Forelimb muscle (tissue), 1 donor: ENCODE measurements at regions not wholly inside any gene's neighbourhood (a gene's known extent, or its start where the extent isn't known, plus 50 kb on each side); places are given as distances from the start of the nearest gene placed in this dataset.
"Not testable (repeated sequence)": the region's sequence is repeated elsewhere in the genome, so short reads cannot be mapped to it uniquely, and the experiment has no call there.

Experiments
- DNase-seq: peaks from one replicate; pipeline ENCODE4 v3.0.0-alpha.2; 2013; ENCODE audit warnings: low read depth

- no peak for DNase-seq
Observed at GRCh38 chr3:145696011-145696410, 465.0 kb downstream of the PLOD2 start.

DNA sequence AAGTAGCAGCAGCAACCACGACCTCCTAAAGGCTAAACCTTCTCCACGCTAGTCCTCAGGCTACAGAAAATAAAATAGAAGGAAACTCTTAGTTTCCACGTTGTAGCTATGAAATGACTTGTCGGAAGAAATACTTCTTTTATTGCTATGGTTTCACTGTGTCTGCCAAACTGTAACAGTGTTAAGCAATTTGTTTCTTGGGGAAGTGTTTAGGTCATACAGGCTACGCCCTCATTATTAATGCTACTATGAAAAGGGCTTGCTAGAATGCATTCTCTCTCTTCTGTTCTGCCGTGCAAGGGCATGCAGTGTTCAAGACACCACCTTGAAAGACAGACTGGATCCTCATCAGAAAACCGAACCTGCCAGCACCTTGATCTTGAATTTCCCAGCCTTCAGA lies 462.7 kb downstream of the PLOD2 start:
- DNase-seq, result no peak

- no peak for DNase-seq
Observed at GRCh38 chr3:145698749-145699148, 462.2 kb downstream of the PLOD2 start.

DNA sequence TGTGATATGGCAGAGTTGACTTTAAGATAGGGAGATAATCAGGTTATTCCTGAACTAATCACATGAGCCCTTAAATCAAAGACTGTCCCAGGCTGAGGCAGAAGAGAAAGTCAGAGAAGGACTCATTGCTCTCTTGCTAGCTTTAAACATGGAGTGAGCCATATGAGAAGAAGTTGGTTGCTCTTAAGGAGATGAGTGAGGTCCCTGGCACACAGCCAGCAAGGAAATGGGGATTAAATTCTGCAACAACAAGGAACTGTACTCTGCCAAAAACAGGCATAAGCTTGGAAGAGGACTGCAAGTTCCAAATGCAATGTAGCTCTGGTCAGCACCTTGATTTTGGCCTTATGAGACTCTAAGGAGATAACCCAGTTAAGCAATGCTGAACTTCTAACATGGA lies 457.0 kb downstream of the PLOD2 start:
- DNase-seq, result no peak

GRCh38 chr3:145709779-145710178 lies 451.2 kb downstream of the PLOD2 start:
- not testable (repeated sequence) for DNase-seq

DNA sequence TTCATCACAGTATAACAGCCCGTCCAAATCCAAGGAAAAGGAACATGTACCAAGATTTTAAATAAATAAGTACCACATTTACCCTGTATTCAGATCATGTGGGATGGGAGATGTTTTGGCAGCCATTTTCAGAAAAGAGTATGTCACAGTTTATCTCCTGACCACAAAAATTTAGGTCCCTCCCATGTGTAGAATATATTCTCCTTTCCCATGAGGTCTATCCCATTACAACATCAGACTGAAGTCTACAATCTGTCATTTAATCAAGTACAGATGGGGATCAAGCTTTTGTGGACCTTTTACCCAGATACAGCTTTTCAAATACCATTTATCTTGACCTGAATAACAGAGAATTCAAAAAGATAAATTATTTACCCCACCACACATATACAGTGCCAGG lies 444.5 kb downstream of the PLOD2 start:
- DNase-seq, result no peak

DNA sequence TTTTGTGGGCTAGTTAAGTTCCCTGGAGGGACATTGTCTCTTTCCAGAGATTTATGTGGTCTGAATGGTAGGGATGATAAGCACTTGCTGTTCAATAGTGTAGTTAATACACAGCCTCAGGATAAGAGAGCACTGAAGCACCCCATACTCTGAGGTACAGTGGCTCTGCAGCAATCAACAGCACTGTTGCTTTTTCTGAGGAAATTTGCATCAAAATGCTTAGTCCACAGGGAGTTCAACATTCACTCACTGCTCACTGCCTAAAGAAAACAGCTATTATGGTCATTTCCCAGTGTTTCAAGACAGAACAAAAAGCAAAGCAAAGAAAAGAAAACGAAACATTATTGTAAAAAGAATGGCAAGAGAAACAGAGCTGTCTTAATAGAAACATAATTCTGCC lies 441.9 kb downstream of the PLOD2 start:
- no peak for DNase-seq

GRCh38 chr3:145721273-145721805 lies 439.6 kb downstream of the PLOD2 start:
- DNase-seq, result no peak

- no peak for DNase-seq
Observed at GRCh38 chr3:145721815-145722214, 439.2 kb downstream of the PLOD2 start.

DNA sequence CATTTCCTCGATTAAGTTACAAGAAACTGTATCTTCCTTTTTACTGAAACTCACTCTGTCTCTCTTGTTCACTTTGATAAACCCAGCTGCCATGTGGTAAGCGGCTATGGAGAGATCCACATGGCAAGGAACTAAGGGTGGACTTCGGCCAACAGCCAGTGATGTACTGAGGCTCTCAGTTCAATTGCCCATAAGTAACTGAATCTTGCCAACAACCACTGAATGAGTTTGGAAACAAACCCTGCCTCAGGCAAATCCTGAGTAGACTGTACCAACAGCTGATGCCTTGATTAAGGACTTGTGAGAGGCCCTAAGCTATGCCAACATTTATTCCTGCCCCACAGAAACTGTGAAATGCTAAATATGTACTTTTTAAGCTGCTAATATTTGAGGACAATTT lies 433.5 kb downstream of the PLOD2 start:
- DNase-seq, result no peak

- DNase-seq, result no peak
Observed at GRCh38 chr3:145735631-145736030, 425.4 kb downstream of the PLOD2 start.

DNA sequence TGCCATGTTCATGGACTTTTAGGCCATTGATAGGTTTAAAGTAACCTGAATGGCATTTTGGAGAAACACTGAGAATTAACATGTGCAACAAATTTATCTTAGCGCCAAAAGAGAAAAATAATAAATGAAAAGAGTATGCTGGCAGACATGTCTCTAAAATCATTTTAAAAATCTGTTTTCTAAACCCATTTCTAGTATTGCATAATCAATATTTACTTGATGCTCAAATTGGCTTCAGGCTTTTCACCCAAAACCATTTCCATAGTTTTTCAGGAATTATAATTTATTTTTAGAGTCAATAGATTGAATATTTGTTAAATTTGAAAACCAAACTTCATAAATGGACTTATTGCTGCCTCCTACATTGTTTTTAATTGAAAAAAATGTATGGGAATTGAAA lies 423.0 kb downstream of the PLOD2 start:
- no peak for DNase-seq

- no peak for DNase-seq
Observed at GRCh38 chr3:145739926-145740325, 421.1 kb downstream of the PLOD2 start.

- DNase-seq, result no peak
Observed at GRCh38 chr3:145750657-145751056, 410.3 kb downstream of the PLOD2 start.

- no peak for DNase-seq
Observed at GRCh38 chr3:145752576-145752975, 408.4 kb downstream of the PLOD2 start.

- DNase-seq, result no peak
Observed at GRCh38 chr3:145754605-145755289, 406.2 kb downstream of the PLOD2 start.

GRCh38 chr3:145760036-145760435 lies 400.9 kb downstream of the PLOD2 start:
- DNase-seq, result no peak

- DNase-seq, result no peak
Observed at GRCh38 chr3:145767909-145768308, 393.1 kb downstream of the PLOD2 start.

DNA sequence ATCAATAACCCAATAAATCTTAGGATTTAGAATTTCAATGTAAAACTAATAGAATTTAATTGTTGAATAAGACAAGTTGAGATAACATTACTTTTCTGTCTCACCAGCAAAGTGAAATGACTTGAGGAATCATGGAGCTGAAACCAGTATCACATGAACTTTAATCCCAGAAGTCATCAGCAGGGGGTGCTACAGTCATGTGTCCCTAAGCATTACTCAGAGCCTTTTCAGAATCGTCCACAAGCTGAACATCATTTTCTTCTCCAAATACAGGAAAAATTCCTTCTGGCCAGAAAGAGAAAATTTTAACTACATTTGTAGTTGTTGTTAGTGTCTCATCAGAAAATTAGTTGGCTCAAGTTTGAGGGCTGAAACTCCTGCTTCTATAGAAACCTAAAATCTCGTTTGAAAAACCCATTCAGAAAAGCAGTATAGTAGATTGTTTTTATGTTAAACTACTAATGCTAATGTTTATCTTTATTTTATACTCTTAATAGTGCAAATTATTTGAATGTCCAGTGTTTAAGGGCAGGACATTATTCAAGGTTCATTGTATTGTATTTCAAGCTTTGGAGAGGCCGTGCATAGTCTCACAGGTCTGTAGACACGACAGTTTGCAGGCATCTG lies 384.1 kb downstream of the PLOD2 start:
- DNase-seq, result peak; percentile 55

- no peak for DNase-seq
Observed at GRCh38 chr3:145780301-145780700, 380.7 kb downstream of the PLOD2 start.

GRCh38 chr3:145785668-145786067 lies 375.3 kb downstream of the PLOD2 start:
- DNase-seq, result no peak

DNA sequence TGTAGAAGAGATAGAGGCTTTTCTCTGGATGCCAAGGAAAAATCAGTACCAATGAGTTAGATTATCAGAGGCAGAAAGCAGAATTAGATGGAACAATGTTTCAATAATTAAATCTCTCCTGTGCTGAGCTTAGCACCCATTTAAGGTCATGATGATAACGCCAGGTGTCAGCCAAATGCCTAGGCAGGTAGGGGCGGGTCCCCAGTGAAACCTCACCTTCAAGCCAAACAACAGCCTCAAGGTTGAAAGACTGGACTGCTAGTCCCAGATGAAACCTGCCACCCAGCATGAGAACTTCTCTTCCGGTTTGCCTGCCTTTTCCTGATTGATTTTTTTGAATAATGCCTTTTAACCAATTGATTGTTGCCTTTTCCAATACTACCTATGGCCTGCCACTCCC lies 363.0 kb downstream of the PLOD2 start:
- DNase-seq, result no peak
